ENCODE measurements at regions not wholly inside any gene's neighbourhood (a gene's known extent, or its start where the extent isn't known, plus 50 kb on each side); places are given as distances from the start of the nearest gene placed in this dataset.

DNA sequence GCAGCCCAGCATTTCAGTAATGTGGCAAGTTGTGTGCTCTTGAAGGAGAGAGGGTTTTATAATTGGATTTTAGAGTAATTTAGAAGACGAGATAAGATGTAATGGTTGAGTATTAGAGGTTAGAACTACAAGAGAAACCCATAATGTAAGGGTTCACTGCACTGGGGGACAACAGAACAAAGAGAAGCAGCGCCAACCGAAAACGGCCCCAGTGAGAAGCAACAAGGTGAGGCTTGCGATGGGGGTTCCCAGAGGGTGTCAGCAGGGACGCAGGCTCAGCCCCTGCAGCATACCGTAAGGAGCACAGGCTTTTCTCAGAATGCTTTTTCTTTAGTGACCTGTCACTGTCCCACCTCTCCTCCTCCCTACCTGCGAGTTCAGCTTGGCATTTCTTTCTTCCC lies 183.9 kb upstream of the ETAA1 start:
- DNase-seq, result no peak

DNA sequence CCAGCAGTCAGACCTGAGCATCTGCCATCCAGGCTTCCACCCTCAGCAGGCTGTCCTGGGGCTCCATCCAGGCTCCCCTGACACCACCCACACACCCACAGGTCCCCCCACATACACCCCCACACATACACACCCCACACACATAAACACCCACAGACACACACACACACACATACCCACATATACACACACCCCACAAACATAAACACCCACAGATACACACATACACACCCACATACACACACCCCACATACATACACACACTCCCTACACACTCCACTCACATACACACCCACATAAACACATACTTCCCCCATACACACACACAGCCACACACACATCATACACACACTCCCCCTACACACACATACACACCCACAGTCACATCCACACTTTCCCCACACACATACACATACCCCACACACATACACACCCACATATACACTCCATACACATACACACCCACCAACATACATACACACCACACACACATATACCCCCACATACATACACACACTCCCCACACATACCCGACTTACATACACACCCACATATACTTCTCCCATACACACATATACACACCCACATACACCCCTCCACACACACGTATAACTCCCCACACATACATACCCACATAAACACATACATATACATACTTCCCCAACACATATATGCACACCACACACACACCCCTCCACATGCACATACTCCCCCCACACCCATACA lies 183.3 kb upstream of the ETAA1 start:
- DNase-seq, result no peak

DNA sequence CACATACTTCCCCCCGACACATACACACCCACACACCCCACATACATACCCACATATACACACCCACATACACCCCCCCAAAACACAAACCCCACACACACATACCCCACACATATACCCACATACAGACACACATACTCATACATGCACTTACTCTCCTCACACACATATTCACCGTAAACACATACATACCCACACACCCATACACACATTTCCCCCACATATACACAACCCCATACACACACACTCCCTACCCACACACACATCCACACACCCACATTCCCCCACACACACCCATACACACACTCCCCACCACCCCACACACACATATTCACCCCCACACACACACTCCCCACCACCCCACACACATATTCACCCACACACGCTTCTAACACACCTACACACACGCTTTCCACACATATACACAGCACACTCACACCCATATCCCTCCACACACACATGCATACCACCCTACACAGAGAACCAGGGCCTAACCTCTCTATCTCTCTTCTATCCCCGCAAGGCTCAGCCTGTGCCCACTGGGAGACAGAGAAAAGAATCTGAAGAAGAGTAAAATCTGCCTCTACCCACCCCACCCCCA lies 182.4 kb upstream of the ETAA1 start:
- no peak for DNase-seq

DNA sequence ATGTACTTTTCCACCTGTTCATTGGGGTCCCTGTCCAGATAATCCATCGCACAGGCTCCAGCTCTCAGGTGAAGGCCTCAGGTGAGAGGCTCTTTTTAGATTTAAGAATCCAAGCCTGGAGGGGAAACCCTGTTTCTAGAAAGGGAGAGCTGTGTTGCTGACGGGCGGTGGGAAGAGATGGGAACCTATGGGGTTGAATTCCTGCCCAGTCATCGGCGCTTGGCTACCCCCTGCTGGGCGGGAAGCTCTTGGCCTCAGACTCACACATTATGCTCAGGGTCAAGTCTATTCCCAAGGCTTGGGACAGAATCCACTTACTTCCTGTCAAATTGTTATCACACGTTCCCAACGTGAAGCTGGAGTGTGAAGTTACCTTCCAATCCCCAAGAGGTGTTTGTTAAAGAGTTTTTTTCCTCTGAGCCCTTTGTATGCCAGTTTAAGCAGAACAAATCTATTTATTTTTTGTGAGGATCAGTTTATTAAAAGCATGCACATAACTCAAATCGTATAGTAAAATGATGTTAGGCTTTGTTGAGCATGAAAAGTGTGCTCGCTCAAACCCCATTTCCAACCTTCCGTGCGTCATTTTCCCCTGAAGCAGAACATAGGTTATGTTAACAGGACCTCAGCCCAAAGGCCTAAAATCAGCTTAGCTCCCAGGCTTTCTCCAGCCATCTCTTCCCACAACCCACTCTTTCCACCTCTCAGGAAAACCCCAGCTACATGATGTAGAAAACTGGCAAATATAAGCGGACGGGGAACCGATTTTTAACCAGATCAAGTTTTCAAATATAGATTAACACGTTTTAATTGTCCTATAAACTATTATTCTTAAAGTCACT lies 181.7 kb upstream of the ETAA1 start:
- DNase-seq, result no peak

DNA sequence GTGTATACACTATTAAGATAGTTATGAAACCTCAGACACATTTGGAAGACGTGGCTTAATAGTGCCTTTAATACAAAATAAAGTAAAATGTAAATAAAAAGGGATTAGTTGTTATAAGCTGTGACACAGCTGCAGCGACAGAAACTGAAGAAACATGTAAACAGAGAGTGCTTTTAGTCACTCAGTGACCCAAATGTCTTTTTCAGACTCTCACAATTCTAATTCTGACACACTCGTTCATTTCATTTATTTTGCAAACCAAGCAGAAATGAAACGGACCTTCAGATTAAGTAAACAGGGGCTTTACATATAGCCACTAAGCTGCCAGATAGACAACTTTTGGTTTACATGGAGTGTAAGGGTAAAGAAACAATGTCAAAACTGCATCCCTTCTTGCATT lies 181.0 kb upstream of the ETAA1 start:
- no peak for DNase-seq

DNA sequence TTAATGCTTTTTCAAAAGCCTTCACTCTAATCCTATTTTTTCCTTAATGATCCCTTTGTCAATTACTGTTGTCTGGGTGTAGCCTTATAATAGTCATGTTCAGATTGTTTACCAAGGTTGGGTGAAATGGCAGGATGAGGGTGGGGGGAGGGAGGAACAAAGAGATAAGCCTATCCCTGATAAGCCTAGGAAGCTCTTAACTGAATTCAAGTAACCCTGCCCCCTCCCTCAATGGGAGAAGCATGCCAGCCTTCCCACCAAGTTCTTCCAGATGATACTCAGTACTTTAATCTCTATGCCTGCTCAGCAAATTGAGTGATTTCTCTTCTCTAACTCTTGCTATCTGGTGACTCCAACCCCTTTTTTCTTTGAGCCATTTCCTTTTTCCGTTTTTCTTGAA lies 180.3 kb upstream of the ETAA1 start:
- DNase-seq, result no peak

DNA sequence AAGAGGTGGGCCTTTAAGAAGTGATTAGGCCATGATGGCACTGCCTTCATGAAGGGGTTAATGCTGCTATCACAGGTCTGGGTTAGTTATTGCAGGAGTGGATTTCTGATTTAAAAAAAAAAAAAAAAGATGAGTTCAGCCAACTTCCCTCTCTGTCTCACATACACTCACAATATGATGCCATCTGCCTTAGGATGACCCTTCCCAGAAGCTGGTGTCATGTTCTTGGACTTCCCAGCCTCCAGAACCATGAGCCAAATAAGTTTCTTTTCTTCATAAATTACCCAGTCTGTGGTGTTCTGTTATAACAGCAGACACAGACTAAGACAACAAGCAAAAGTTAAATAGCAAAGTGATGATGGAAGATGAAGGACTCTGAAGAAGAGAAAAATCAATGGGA lies 179.7 kb upstream of the ETAA1 start:
- DNase-seq, result no peak

DNA sequence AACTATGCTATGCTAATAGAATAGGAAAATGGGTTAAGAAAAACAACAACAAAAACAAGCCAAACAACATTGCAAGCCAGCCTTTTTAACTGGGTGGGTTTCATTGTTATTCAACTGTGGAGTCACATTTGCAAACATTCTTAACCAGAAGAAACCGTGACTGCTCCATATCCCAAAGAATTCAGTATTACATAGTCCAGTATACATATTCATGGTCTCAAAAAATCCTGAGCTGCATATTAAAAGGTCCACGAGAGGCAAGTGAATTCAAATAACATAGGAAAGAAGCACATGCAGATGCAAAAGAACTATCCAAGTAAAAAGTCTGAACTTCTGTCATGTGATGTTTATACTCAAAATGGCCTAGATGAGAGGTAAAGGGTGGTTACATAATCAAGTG lies 179.1 kb upstream of the ETAA1 start:
- DNase-seq, result no peak

DNA sequence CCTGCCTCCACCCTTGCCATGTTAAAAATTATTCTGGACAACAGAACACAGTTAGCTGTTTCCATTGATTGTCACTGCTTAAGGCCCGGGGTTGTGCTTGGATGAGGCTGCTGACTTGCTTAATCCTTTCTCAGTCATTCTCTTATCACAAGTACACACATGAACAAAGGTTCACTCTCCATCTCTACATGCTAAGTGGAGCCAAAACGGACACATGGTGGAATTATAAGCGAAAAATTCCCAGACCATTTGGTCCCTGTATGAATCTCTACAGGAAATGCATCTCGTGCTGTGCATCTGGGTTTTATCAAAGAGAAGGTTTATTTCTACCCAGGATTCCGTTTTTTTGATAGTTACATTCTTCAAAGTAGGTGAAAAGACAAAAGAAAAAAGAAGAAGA lies 177.5 kb upstream of the ETAA1 start:
- no peak for DNase-seq

DNA sequence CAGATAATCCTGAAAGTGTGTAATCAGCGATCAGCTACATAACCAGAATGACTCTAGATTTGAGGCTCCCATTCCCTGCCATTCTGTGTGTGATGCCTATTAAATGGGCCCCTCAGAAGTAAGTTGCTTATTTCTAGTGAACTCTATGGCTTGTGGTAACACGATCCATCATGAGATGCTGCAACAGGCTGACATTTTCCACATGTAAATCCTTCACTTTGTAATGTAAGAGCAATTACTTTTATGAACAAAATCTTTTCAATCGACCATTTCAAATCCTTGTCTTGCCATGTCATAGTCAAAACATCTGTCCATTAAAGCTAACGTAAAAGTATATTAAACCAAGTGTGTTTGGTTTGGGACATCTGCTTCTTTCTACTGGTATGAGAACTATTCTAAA lies 175.9 kb upstream of the ETAA1 start:
- DNase-seq, result no peak

DNA sequence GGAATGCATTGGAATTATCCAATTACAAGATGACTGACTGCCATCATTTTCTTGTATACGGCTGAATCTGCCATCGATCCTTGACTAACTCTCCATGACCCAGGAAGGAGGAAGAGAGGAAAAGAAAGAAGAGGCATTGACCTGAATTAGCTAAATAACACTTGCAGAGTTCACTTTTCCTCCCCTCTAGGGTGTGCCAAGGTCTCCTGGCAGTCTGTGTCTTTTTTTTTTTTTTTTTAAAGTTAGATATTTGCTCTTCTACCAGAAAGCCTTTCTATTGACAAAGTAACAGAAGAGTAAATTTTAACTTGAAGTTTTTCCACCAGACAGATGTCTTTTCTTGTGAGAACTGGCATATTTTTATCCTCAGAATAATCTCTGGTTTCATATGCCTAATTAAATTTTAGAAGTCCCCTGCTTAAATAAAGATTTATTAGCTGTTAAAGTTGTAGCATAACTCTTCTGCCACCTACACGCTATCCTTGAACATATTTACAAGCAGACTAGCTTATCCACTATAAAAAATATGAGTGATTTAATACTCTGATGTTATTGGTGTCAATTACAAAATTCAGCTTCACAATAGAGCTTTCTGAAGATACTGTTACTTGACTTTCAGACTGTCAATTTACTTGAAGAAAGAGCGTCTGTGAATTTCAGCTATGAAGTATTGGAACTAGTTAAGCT lies 171.7 kb upstream of the ETAA1 start:
- no peak for DNase-seq

DNA sequence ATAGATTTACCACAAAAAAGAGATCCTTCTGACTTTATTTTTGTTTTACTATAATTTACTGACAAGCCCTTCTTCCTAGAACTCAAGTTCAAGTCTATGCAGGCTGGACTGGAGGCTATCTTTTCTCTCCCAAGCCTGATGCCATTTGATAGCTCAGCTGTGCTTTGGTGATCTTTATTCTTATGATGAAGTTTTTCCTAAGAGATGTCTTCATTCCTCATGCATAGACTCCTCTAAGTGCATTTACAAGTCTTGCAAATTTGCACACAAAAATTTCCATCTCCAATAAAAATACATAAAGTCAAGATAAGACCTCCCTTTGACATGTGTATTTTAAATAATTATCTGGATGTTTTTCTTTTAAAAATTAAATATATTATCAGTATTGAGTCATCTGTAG lies 167.4 kb upstream of the ETAA1 start:
- no peak for DNase-seq

DNA sequence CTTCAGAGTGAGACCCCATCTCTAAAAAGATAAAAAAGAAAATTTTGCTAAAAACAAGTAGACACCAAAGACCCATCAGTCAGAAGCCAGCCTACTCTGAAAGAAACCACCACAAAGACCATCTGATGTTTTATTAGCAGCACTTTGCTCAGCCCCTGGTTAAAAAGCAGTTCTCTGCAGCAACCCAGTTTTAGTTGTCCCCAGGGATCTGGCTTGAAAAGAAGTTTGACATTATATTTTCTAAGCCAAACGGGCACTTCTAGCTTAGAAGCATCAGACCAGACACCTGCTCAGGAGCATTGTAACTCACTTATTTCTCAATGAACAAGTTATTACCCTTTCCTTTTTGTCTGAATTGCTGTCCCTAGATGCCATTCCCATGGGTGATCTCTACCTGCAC lies 164.2 kb upstream of the ETAA1 start:
- no peak for DNase-seq

DNA sequence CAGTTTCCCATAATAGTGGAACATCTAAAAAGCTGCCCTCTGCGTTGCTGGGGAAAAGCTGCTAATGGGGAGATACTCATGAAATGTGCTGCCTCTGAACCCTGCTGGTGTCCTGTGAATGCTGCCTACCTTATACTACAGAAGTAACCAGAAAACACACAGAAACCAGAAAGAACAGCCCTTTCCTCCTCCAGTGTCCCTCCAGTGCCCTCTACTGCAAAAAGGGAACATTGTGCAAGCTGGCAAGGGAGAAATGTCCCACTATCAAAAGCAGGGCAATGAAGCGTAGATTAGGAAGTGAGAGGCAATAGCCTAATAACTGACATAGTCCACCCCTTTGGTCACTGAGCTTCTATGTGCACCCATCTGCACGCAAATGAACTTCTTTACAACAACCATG lies 162.7 kb upstream of the ETAA1 start:
- DNase-seq, result no peak

DNA sequence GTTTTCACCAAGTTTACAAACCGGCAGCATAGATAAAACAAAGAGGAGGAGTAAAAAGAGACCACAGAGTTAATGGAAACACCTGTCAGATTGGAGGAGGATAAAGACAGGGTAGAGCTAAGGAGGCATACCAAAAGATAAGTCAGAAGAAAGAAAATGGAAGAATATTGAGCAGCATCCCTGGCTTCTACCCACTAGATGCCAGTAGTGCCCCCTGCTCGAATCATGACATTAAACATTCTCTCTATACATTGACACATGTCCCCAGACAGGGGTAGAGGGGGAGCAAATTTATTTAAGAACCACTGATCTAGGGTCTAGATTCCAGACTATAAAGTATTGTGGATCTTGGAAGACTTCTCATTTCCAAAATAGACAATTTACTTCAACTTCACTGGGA lies 159.8 kb upstream of the ETAA1 start:
- no peak for DNase-seq

DNA sequence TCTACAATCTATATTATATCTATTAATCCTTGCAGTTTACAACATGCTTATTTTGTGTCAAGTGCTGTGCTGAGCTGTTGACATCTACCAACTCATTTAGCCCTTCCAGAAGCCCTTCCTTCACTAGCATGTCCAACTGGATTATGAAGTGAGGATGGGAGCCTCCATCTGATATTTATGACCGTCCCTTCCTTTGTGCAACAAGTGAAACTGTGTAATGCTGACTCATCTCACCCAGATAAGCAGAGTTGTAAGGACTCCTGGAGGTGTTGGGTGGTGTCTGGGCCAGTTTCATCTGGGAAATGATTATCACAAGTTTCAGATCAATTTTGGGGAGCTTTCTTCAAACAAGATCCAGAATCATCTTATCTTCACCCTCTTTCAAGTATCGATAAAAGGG lies 156.6 kb upstream of the ETAA1 start:
- no peak for DNase-seq

DNA sequence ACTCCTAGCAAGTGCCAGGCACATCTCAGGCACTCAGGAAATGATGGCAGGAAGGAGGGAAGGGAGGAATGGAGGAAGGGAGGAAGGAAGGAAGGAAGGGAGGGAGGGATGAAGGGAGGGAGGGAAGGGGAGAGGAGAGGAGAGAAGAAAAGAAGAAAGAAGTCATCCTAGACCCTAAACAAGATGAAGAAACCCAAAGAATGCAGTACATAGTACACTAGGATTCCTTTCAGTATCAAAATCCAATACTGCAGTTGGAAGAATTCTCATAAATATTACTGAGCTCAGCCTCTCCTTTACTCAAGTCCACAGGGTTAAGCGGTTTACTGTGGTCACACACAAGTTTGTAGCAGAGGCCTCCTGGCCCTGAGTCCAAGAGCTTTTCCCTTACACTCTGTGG lies 155.7 kb upstream of the ETAA1 start:
- DNase-seq, result no peak

DNA sequence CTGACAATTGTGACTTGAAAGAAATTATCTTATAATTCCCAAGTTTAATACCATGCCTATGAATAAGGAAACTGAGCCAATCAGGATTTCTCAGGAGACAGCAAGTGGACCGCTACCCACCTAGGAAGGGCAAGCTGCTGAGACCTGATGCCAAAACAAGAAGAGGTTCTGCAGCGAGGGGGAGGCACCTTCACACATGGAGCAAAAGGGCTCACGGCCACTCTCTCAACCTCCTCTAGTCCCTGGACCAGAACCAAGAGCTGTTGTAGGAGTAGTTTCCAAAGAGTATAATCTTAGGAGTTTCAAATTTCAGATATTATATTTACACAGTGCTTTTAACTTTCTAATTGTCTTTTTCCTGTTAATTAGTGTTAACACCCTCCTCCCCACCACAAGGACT lies 154.7 kb upstream of the ETAA1 start:
- DNase-seq, result no peak

DNA sequence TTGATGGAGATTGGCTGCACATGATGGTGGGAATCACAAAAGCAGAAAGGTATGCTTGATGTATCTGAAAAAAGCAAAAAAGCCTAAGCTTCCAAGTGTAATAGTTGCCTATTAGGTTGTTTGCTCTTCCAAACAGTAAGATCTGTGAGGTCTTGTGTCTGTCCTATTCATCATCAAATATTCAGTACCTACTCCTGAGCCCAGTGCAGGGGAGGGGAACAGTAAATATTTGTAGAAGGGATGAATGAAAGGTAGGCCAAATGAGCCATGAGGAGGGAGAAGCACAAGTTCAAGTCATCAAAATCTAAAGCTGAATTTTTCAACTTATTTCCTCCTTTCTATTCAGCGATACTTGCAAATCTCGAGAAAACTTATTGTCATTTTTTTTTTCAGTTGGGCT lies 153.2 kb upstream of the ETAA1 start:
- DNase-seq, result peak; percentile 65

DNA sequence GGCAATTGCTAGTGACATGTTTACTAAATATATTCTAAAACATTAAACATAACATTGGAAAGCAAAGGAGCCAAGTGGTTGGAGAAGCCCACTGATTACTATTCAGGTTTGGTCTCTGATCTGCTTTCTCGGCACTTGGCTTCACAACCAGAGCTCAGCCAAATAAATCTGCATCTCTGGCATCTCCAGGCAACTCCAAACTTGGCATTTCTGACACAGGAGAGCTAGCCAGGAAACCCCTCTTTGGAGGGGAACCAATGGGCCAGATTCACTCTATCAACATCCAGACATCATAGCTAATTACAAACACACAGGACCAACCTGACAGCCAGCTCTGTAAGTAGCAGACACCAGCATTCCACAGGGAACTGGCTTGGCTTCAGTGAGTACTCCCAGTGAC lies 150.3 kb upstream of the ETAA1 start:
- no peak for DNase-seq

DNA sequence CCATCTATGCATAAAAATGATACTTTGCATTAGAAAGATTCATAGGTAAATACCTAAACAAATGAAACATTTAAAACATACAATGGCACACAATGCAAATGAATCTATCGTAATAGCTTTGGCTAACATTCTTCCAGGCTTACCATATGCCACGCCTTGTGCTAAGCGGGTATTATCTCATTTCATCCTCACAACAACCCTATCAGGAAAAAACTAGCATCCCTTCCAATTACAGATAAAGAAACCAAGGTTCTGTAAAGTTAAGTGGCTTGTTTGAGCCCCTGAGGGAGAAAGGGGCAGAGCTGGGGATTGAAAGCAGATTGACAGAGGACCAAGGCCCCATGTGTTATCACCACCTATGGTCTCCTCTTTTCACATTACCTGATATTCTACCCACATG lies 145.4 kb upstream of the ETAA1 start:
- DNase-seq, result no peak

DNA sequence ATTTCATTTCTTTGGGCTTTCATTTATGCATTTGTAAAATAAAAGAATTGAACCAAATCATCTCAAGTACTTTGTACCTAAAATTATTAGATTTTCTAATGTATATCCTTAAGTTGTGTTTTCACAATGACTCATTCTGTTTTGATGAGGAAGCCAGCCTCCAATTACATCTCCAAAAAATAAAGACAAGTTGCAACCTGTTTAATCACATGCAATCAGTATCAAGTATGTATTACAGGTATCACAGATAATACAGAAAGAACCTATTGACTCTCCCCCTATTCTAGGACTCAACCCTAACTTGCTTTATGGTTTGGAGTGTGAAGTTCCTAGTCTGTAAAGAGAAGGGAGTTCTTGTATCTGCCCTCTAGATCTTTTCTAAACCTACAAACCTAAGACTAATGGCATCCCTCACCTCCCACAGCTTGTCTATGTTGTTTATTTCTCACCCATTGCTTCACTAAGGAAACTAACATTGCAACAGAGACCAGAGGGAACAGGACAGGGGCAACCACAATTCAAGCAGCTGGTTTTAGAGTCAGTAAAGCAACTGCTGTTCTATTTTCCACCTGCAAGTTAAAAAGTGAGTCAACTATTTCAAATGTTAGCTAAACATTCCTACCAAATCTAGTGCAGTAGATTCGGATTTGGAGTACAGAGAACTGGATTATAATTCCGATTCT lies 141.1 kb upstream of the ETAA1 start:
- peak; percentile 69 for DNase-seq

DNA sequence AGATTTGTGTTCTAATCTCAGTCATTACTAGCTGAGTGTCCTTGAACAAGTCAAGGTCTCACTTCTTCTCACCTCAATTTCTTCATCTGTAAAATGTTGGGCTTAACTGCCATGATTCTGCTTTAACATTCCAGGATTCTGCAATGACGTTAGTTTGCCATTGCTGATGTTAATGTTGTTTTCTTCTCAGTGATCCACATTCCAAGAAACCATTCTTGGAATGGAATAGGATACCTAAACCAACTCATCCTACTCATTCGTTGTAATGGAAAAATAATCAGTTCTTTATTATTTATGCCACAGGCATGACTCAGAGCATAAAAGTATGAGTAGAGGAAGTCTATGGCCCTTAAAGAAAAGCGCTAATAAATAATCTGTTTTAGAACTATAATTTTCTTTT lies 140.2 kb upstream of the ETAA1 start:
- no peak for DNase-seq

Data from DMS153 (cell line).